IPS-20b (cell line): ENCODE measurements at regions not wholly inside any gene's neighbourhood (a gene's known extent, or its start where the extent isn't known, plus 50 kb on each side); places are given as distances from the start of the nearest gene placed in this dataset.

Experiments
- H3K27ac ChIP-seq: one replicate; pipeline ENCODE4 v1.5.1; 2013; ENCODE audit warnings: low read length
- H3K27me3 ChIP-seq: 2 replicates; pipeline ENCODE4 v1.6.1; 2013; ENCODE audit warnings: mild to moderate bottlenecking, low read length, inconsistent platforms; ENCODE audit not compliant: insufficient read depth
- H3K36me3 ChIP-seq: 2 replicates; pipeline ENCODE4 v1.6.1; 2013; ENCODE audit warnings: low read depth, mild to moderate bottlenecking, inconsistent platforms, low read length, moderate library complexity; ENCODE audit not compliant: insufficient read depth
- H3K4me1 ChIP-seq: 2 replicates; pipeline ENCODE4 v1.6.1; 2013; ENCODE audit warnings: mild to moderate bottlenecking, control low read depth, inconsistent platforms, low read length, moderate library complexity; ENCODE audit not compliant: insufficient read depth
- H3K4me3 ChIP-seq: 2 replicates; pipeline ENCODE4 v1.5.1; 2013; ENCODE audit warnings: mild to moderate bottlenecking, low read length, inconsistent platforms
- H3K9ac ChIP-seq: 2 replicates; pipeline ENCODE4 v1.6.1; 2013; ENCODE audit warnings: low read depth, mild to moderate bottlenecking, inconsistent platforms, low read length, moderate library complexity
- H3K9me3 ChIP-seq: 2 replicates; pipeline ENCODE4 v1.6.1; 2013; ENCODE audit warnings: mild to moderate bottlenecking, low read depth, low read length, inconsistent platforms; ENCODE audit not compliant: insufficient read depth

DNA sequence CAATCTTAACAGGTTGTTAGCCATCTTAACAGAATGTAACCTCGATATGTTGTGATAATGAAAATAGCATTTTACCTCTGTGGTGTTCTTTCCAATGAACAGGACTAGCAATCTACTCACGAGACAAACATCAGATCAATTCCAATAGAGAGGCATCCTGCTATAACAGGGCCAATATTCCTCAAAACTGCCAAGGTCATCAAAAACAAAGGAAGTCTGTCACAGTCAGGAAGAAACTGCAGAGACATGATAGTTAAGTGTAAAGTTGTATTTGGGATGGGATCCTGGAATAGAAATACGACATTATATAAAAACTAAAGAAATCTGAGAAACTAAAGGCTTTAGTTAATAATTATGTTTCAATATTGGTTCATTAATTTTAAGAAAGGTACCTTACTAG lies 588.9 kb upstream of the NETO1 start:
- H3K9me3 ChIP-seq, result no peaks in the 10 kb centered on the region
- no peak overlapping the region for H3K9ac ChIP-seq
- H3K36me3 ChIP-seq, result no peaks in the 10 kb centered on the region
- H3K4me1 ChIP-seq, result no peaks in the 10 kb centered on the region; the same call in 1 of the 2 replicates
- no peaks in the 10 kb centered on the region for H3K27me3 ChIP-seq
- no peak overlapping the region for H3K27ac ChIP-seq
- no peak overlapping the region for H3K4me3 ChIP-seq

- no peaks in the 10 kb centered on the region for H3K36me3 ChIP-seq
- H3K27ac ChIP-seq, result no peak overlapping the region
- no peak overlapping the region for H3K4me3 ChIP-seq
- H3K9me3 ChIP-seq, result peaks cover 4% of the 10 kb centered on the region; the same call in 1 of the 2 replicates
- no peak overlapping the region for H3K9ac ChIP-seq
- H3K4me1 ChIP-seq, result no peaks in the 10 kb centered on the region
- no peaks in the 10 kb centered on the region for H3K27me3 ChIP-seq
These were observed 585.1 kb upstream of the NETO1 start for GRCh38 chr18:73452866-73453265.

DNA sequence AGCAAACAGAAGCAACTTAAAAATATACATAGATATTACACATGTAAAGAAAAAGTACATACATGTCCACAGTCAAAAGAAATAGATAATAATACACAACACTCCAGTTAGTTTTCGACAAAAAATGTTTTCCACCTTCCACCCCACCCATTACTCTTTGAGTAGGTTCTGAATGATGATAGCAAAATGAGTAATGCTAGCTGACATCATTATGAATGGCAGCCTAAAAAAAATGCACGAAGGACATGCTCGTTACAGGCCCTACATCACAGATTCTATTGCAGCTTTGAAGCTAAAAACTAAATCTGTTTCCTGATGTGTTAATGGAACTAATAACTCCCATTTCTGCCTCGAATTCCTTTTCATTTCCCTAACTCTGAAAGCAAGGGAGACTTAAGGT lies 578.7 kb upstream of the NETO1 start:
- Histone ChIP-seq H3K4me3 (no peak overlapping the region), H3K36me3 (no peaks in the 10 kb centered on the region), H3K4me1 (no peaks in the 10 kb centered on the region), H3K27ac (no peak overlapping the region), H3K27me3 (no peaks in the 10 kb centered on the region), H3K9me3 (peaks cover 4% of the 10 kb centered on the region; the same call in 1 of the 2 replicates), H3K9ac (no peak overlapping the region)

DNA sequence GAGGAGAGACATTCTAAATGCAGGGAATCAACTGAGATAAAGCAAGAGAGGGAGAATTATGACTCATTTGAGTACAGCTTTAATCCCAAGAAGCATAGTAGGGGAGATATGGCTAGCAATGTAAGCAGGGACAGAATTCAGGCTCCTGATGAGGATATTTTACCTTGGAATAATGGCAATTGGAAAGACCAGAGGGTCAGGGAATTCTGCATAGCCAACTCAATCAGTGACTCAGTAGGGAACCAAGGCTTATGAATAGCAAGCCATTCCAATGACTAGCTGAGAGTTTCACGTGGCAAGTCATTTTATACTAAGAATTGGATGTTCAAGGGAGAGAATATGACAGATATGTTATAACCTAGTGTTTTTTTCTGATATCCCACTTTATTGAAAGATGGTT lies 563.8 kb upstream of the NETO1 start:
- no peaks in the 10 kb centered on the region for H3K9me3 ChIP-seq
- no peaks in the 10 kb centered on the region for H3K27me3 ChIP-seq
- no peak overlapping the region for H3K27ac ChIP-seq
- H3K9ac ChIP-seq, result no peak overlapping the region
- H3K36me3 ChIP-seq, result no peaks in the 10 kb centered on the region
- H3K4me1 ChIP-seq, result peaks cover 12% of the 10 kb centered on the region; the same call in 1 of the 2 replicates
- peak overlapping the region; percentile 48 for H3K4me3 ChIP-seq

DNA sequence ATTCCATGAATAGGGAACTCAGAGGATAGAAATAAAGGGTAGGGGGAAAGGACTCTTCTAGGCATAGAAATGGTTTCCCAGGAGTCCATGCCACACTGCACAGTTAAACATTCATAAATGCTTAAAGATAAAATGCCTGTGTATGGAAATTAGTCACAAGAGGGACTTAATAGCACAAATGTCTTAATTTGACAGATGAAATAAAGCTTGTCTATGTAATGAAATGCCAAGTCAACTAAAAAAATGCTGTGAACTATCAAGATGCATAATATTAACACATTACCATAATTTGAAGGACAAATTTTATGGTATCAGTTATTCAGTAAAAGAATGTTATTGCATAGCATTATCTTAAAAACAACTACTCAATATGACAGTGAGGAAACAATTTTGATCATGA lies 553.2 kb upstream of the NETO1 start:
- no peak overlapping the region for H3K9ac ChIP-seq
- H3K9me3 ChIP-seq, result no peaks in the 10 kb centered on the region
- H3K27me3 ChIP-seq, result no peaks in the 10 kb centered on the region
- no peak overlapping the region for H3K27ac ChIP-seq
- no peaks in the 10 kb centered on the region for H3K4me1 ChIP-seq
- H3K36me3 ChIP-seq, result no peaks in the 10 kb centered on the region
- H3K4me3 ChIP-seq, result no peak overlapping the region

GRCh38 chr18:73419531-73419930 lies 551.7 kb upstream of the NETO1 start:
- Histone ChIP-seq H3K9ac (no peak overlapping the region), H3K27me3 (no peaks in the 10 kb centered on the region), H3K4me1 (no peaks in the 10 kb centered on the region), H3K36me3 (no peaks in the 10 kb centered on the region), H3K27ac (no peak overlapping the region), H3K9me3 (no peaks in the 10 kb centered on the region), H3K4me3 (no peak overlapping the region)

DNA sequence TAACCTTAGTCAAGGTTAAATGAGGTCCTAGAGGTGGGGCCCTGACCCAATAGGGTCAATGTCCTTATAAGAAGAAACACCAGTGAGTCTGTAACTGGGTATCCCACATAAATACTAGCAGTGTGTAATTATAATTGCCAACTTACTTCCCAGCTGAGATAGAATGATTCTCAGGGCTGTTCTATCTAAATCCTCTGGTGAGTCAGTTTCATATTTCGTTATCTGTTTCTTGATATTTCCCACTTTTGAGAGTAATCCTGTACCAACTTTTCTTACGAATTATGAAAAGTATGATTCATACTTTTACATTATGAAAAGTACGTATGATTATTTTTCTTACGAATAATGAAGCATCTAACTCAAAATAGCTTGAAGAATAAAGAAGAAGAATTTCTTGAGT lies 546.8 kb upstream of the NETO1 start:
- Histone ChIP-seq H3K27ac (no peak overlapping the region), H3K9ac (no peak overlapping the region), H3K9me3 (no peaks in the 10 kb centered on the region), H3K36me3 (no peaks in the 10 kb centered on the region), H3K27me3 (no peaks in the 10 kb centered on the region), H3K4me3 (no peak overlapping the region), H3K4me1 (no peaks in the 10 kb centered on the region)

DNA sequence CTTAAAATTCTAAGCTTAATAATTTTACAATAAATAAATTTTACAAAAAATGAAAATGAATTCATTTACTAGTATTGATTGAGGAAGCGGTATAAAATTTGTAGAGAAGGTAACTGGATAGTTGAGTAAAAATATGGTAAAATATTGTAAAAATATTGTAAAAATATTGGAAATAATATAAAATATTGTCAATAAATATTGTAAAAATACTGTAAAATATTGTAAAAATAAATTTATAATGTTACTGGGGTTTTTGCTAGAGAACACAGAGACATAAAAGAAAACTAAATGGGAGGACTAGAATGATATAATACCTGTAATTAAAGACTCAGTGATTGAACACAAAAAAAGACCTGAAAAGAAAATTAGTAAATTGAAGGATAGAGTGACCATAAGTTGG lies 546.3 kb upstream of the NETO1 start:
- no peak overlapping the region for H3K4me3 ChIP-seq
- no peaks in the 10 kb centered on the region for H3K4me1 ChIP-seq
- no peaks in the 10 kb centered on the region for H3K9me3 ChIP-seq
- H3K9ac ChIP-seq, result no peak overlapping the region
- H3K27me3 ChIP-seq, result no peaks in the 10 kb centered on the region
- H3K36me3 ChIP-seq, result no peaks in the 10 kb centered on the region
- H3K27ac ChIP-seq, result no peak overlapping the region

DNA sequence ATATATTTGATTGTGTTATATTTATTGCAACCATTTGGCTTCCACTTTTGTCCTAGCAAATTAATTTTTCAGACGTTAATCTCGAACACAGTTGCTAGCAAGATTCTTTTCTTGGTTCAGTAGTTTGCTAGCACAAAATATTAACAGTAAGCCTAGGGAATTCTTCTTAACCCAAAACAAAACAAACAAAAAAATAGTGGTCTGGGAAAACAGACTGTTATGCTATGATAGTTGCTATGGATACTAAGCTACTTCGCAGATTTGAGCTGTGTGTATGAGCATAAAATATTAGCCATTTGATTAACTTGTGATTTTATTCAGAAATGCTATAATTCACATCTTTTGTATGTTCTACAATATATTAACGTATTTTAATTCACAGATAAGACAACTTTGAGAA lies 541.5 kb upstream of the NETO1 start:
- H3K9me3 ChIP-seq, result no peaks in the 10 kb centered on the region
- no peak overlapping the region for H3K9ac ChIP-seq
- H3K27me3 ChIP-seq, result no peaks in the 10 kb centered on the region
- peaks cover 11% of the 10 kb centered on the region for H3K4me1 ChIP-seq
- no peak overlapping the region for H3K4me3 ChIP-seq
- H3K36me3 ChIP-seq, result no peaks in the 10 kb centered on the region
- H3K27ac ChIP-seq, result no peak overlapping the region

DNA sequence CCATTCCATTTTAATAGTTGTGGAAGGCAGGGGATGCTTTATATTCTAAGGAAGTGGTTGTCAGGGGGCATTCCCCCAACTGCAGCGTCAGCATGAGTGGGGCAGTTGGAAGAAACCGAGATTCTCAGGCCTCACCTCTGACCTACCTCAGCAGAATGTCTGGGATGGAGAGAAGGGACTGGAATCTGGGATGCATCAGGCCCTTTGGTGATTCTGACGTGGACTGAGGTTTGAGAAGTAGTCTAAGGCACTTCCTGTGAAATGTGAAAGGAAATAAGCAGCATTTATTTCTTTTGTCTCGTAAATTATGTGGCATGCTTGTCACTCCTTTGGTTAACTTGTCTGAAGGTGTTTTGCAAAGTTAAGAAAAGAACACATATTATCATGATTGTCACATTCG lies 540.7 kb upstream of the NETO1 start:
- H3K9ac ChIP-seq, result no peak overlapping the region
- H3K4me1 ChIP-seq, result peaks cover 11% of the 10 kb centered on the region
- H3K4me3 ChIP-seq, result no peak overlapping the region
- H3K9me3 ChIP-seq, result no peaks in the 10 kb centered on the region
- H3K27me3 ChIP-seq, result no peaks in the 10 kb centered on the region
- H3K27ac ChIP-seq, result no peak overlapping the region
- H3K36me3 ChIP-seq, result no peaks in the 10 kb centered on the region

DNA sequence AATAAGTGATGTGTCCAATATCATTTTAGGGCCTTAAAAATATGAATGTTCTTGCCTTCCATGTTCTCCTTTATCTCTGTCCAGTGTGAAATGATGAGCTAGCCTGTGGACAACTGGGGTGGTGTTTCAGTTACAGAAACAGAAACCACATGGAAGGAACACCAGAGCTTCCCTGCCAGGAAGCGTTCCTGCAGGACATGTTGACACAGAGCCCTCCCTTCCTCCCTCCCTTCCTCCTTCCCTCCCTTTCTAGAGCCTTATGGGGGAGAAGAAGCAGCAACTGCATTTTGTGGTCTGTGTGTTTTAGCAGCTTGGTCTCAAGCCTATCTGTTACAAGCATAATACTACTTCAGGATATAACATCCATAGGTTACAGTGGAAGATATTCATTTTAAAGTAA lies 539.7 kb upstream of the NETO1 start:
- Histone ChIP-seq H3K9ac (no peak overlapping the region), H3K9me3 (no peaks in the 10 kb centered on the region), H3K36me3 (no peaks in the 10 kb centered on the region), H3K27ac (no peak overlapping the region), H3K27me3 (no peaks in the 10 kb centered on the region), H3K4me3 (no peak overlapping the region), H3K4me1 (peaks cover 11% of the 10 kb centered on the region)

DNA sequence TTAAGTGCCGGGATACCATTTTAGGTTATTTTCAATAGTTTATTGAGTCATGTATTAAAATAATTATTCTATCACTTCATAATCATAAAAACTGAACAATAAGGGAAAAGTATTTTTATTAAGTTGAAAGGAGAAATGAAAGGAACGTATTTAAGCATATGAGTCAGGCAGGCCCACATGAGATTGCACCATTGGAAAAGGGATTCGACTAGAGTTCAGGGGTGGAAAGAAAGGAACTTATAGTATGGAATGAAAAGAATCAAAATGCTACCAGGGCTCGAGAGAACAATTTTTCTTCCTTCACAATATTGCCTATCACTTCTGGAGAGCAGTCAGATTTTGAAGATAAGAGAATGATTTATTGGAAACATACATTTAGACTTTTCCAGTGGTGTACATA lies 516.5 kb upstream of the NETO1 start:
- no peaks in the 10 kb centered on the region for H3K4me1 ChIP-seq
- no peak overlapping the region for H3K4me3 ChIP-seq
- no peak overlapping the region for H3K27ac ChIP-seq
- no peaks in the 10 kb centered on the region for H3K27me3 ChIP-seq
- no peaks in the 10 kb centered on the region for H3K9me3 ChIP-seq
- H3K36me3 ChIP-seq, result no peaks in the 10 kb centered on the region
- H3K9ac ChIP-seq, result no peak overlapping the region

GRCh38 chr18:73381699-73382036 lies 513.9 kb upstream of the NETO1 start:
- Histone ChIP-seq H3K36me3 (no peaks in the 10 kb centered on the region), H3K27me3 (no peaks in the 10 kb centered on the region), H3K9me3 (no peaks in the 10 kb centered on the region), H3K4me1 (no peaks in the 10 kb centered on the region), H3K27ac (no peak overlapping the region), H3K4me3 (no peak overlapping the region), H3K9ac (no peak overlapping the region)
